Midbrain (tissue), 1 donor: ENCODE measurements at regions not wholly inside any gene's neighbourhood (a gene's known extent, or its start where the extent isn't known, plus 50 kb on each side); places are given as distances from the start of the nearest gene placed in this dataset.
"Not testable (repeated sequence)": the region's sequence is repeated elsewhere in the genome, so short reads cannot be mapped to it uniquely, and the experiment has no call there.

Experiments
- DNase-seq: peaks from one replicate; lab custom pipeline; 2025; lab: John Stamatoyannopoulos, UW

- DNase-seq, result no peak
These were observed 150.4 kb upstream of the NXPH2 start for GRCh38 chr2:138930571-138930970.

GRCh38 chr2:138928374-138929021 is 148.3 kb upstream of the NXPH2 start:
- no peak for DNase-seq

DNA sequence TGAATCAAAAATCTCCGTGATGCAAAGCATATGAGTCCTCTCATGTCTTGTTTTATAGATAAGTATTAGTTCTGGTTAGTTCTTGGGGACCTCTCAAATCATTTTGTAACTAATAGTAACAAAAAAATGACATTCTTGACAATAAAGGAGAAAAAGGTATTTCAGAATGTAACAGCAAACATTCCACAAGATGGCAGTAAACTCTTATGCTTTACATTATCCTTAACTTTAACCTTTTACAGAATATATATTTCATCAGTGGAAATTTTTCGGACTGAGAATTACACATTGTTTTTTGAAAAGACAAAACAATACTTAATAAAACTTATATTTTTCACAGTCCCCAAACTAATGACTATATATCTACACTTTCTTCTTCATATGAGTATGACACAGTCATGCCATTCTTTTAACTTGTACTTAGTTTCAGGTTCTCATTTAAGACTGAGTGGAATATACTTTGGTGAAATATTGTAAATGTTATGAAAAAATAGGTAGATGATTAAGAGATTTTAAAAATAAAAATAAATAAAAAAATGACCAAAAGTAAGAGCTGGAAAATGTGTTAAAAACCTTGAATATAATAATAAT is 142.9 kb upstream of the NXPH2 start:
- no peak for DNase-seq

DNA sequence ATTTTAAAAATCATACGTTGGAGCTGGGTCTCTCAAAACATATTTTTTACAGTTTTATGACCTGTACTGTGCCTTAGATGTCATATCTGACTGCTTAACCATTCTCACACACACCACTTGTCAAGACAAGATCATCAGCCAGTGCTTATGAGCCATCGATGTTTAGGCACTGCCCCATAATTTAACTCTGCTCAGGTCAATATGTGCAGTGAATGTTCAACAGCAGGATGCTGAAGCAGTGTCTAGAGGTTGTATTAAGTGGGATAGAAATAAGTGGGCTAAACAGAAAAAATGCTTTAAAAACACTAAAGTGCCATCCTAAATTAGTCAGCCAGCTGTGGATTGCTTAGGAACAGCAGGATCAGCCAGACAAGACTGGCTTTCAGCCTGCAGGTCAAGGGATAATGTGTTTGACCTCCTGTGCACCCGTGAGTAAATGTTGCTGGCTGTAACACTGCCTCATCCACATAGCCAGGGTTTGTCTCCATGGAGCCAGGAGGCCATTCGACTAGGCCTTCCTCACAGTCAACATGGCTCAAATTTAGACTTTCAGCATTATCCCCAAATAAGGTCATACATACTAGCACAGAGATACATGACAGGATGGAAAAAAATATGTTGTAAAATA is 139.0 kb upstream of the NXPH2 start:
- no peak for DNase-seq

- no peak for DNase-seq
These were observed 130.2 kb upstream of the NXPH2 start for GRCh38 chr2:138910427-138910826.

GRCh38 chr2:138906549-138906948 is 126.4 kb upstream of the NXPH2 start:
- no peak for DNase-seq

- DNase-seq, result no peak
These were observed 122.2 kb upstream of the NXPH2 start for GRCh38 chr2:138902239-138902871.

DNA sequence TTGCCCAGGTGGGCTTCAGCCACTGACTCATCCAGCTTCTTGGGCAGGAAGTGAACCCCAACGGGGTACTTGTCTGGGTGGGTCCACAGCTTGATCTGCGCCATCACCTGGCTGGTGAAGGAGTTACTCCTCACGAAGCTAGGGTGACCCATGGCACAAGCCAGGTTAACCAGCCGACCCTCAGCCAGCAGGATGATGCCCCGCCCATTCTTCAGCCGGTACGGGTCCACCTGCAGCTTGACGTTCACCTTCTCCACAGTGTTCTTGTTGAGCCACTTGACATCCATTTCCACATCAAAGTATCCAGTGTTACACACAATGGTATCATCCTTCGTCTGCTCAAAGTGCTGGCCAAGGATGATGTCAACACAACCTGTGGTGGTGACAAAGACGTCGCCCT is 121.3 kb upstream of the NXPH2 start:
- no peak for DNase-seq

DNA sequence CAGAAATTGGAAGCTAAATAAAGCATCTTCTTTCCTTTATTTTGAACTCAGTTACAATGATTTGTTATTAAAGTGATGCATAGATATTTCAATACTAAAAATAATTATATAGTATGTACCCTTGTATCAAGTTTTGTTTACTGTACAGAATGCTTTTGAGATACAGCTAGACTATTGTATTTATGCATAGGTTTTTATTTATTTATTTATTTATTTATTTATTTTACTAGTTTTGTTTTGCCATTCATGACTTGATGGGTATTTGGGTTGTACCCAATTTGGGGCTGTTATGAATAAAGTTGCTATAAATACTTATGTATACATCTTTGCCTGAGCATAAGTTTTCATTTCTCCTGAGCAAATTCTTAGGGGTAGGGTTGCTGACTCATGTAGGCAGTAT is 118.7 kb upstream of the NXPH2 start:
- DNase-seq, result no peak

- DNase-seq, result no peak
These were observed 117.1 kb upstream of the NXPH2 start for GRCh38 chr2:138897274-138897673.

DNA sequence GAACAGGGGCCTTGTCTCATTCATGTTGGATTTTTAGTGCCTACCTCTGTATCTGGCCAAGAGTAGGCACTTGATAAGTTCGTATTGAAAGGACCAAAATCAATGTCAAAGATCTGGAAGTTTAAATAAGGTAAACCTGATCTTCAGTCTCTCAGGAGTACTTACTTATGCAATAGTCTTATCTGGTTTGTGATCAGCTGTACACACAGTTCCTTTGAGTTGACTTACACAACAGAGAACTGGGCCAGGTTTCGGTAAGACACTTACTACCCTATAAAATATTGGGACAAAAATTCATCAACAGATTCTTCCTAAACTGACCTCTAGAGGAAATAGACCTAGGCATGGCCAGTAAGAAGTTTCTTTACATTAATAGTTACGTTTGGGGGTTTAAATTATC is 113.6 kb upstream of the NXPH2 start:
- no peak for DNase-seq

DNA sequence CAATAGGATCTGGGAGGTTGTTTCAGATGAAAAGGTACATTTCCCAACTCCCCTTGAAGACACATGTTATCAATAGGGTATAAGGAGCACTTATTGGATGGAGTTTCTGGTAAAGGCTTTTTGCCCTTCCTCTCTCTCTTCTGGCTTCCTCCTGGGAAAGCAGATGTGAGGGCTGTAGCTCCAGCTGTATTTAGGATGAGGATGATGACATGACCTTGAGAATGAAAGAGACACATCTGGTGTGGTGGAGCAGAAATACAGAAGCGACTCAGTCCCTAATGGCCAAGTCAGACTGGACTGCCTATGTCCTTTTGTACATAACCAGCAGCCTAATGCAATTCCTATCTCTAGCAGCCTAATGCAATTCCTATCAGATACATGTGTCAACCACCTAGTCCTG is 100.9 kb upstream of the NXPH2 start:
- DNase-seq, result no peak

DNA sequence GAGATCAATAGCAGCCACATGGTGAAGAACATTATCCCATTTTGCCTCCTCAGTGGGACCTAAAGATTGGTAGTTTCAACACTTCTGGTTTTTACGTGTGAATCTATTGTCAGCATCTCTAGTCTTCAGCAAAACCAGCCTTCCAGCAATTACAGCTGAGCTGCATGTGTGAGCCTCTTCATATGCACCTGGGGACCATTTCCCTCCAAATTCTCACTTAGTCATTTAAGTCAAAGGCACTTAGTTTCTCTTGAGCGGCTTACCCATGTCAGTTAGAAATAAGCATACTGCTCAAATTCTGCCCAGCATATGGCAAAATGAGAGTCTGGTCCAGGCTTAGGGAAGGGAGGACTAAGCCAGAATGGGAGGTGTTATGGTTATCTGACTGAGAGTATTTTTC is 99.7 kb upstream of the NXPH2 start:
- DNase-seq, result no peak

GRCh38 chr2:138877421-138877820 is 97.2 kb upstream of the NXPH2 start:
- DNase-seq, result no peak

- DNase-seq, result no peak
These were observed 94.1 kb upstream of the NXPH2 start for GRCh38 chr2:138874251-138874650.

DNA sequence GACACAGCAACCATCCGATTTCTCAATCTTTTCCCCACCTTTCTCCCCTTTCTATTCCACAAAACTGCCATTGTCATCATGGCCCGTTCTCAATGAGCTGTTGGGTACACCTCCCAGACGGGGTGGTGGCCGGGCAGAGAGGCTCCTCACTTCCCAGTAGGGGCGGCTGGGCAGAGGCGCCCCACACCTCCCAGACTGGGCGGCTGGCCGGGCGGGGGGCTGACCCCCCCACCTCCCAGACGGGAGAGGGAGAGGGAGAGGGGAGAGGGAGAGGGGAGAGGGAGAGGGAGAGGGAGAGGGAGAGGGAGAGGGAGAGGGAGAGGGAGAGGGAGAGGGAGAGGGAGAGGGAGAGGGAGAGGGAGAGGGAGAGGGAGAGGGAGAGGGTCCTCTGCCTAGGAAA is 91.9 kb upstream of the NXPH2 start:
- not testable (repeated sequence) for DNase-seq

GRCh38 chr2:138871312-138871711 is 91.1 kb upstream of the NXPH2 start:
- no peak for DNase-seq

DNA sequence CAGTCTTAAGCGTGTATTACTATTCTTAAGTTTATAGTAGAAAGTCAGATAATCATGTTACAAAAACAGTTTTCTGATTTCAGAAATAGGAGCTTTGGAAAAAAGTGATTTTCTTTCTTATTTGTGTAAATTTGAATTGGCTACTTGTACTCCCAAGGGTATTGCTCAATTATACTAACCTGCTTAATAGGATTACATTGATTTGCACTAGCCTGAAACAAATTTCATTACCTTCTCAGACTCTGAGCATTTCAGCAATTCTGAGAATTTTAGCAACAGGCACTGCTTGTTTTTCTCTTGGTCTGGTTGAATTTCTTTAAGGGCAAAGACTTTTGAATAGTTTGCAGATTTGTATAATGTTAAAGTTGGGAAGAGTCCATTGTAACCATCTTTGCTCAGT is 87.2 kb upstream of the NXPH2 start:
- no peak for DNase-seq

- no peak for DNase-seq
These were observed 86.6 kb upstream of the NXPH2 start for GRCh38 chr2:138866797-138867196.

DNA sequence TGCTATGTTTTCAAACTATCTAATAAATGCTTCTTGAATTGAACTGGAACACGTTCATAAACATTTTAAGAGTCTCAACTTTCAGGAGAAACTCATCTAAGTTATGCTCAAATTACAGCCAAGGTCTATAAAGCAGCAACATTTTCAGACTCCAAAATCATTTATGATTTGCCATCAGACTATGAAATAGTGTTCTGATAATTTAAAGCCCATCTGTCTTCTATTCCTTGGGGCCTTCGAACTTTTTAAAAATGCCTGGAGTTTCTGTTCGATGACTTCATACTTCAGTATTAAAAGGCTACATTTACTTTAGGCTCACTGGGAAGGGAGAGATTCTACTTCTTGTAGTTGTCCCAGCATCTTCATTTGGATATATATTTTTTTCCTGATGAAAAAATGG is 73.6 kb upstream of the NXPH2 start:
- no peak for DNase-seq

GRCh38 chr2:138853296-138853695 is 73.1 kb upstream of the NXPH2 start:
- DNase-seq, result no peak

GRCh38 chr2:138846216-138846821 is 66.1 kb upstream of the NXPH2 start:
- peak; percentile 24 for DNase-seq

DNA sequence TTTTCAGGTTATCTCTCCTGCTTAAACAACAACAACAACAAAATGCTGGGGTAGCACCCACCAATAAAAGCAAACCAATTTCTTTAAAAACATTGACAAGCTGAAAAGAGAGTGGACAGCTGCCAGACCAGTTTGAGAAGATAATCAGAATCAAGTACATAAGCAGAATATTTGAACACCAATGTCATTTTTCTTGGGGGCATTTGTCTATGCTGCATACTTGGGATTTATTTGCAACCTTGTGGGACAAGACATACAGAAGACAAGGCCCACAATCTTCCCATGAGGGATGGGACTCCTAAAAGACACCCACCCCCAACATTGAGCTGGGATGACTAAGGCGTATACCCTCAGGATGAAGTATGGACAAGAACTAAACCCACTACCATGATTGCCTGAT is 62.2 kb upstream of the NXPH2 start:
- DNase-seq, result no peak
